H1 (cell line): ENCODE measurements at regions not wholly inside any gene's neighbourhood (a gene's known extent, or its start where the extent isn't known, plus 50 kb on each side); places are given as distances from the start of the nearest gene placed in this dataset.

ENCODE experiments used
- CTCF ChIA-PET: fragments of 300-600 bp; sonication (Branson Sonifier 250); formaldehyde crosslinking; loops from one replicate; lab custom pipeline; 2021; ENCODE audit not compliant: partially characterized antibody; lab: Charles Lee
- POLR2A ChIA-PET: fragments of 300-600 bp; sonication (Branson Sonifier 250); formaldehyde crosslinking; loops from one replicate; lab custom pipeline; 2021; ENCODE audit warnings: inconsistent platforms; ENCODE audit not compliant: partially characterized antibody; lab: Charles Lee
- DNase-seq, 2 experiments: peaks; one replicate each; pipeline versions ENCODE4 v3.0.0 to v3.0.0-alpha.2; 2010 to 2022; ENCODE audit warnings: low spot score in 2 of 2, low read depth in 1 of 2, mixed read lengths in 1 of 2
- FAIRE-seq: peaks from 2 replicates; lab custom pipeline; 2011; peaks lifted over from hg19 to GRCh38; lab: Jason Lieb, UNC
- H2AFZ ChIP-seq: 2 replicates; pipeline ENCODE4 v1.8.1; 2012; ENCODE audit warnings: low read length, inconsistent platforms
- H2AK5ac ChIP-seq: 2 replicates; pipeline ENCODE4 v1.6.1; 2013; ENCODE audit warnings: low read depth, low read length
- H2BK120ac ChIP-seq: replicated peaks from 2 replicates; pipeline ENCODE3; 2013; ENCODE audit warnings: low read depth, low read length, inconsistent platforms
- H2BK12ac ChIP-seq: 2 replicates; pipeline ENCODE4 v1.6.1; 2013; ENCODE audit warnings: low read depth, low read length
- H2BK15ac ChIP-seq: 2 replicates; pipeline ENCODE4 v1.6.1; 2013; ENCODE audit warnings: low read length
- H2BK20ac ChIP-seq: 2 replicates; pipeline ENCODE4 v1.6.1; 2013; ENCODE audit warnings: low read length
- H2BK5ac ChIP-seq: 2 replicates; pipeline ENCODE4 v1.6.1; 2013; ENCODE audit warnings: low read depth, low read length
- H3K14ac ChIP-seq: 2 replicates; pipeline ENCODE4 v1.6.1; 2013; ENCODE audit warnings: inconsistent platforms; ENCODE audit not compliant: insufficient read length
- H3K18ac ChIP-seq: 2 replicates; pipeline ENCODE4 v1.6.1; 2013; ENCODE audit warnings: low read length; ENCODE audit errors: extremely low read depth
- H3K23ac ChIP-seq: 2 replicates; pipeline ENCODE4 v1.6.1; 2013; ENCODE audit warnings: inconsistent platforms; ENCODE audit not compliant: insufficient read length
- H3K23me2 ChIP-seq: 2 replicates; pipeline ENCODE4 v1.6.1; 2013; ENCODE audit warnings: low read depth, low read length
- H3K27ac ChIP-seq: 2 replicates; pipeline ENCODE4 v1.6.1; 2011; ENCODE audit warnings: low read depth, low read length, inconsistent platforms
- H3K27me3 ChIP-seq, 4 experiments: replicated peaks in 1 of 4; 1 replicate in 1 of 4; 2 replicates in 3 of 4; pipeline versions ENCODE4 v1.6.1 to v1.8.1; 2011 to 2013; ENCODE audit warnings: low read length in 3 of 4, mild to moderate bottlenecking in 3 of 4, inconsistent platforms in 2 of 4, mixed read lengths in 2 of 4, moderate library complexity in 1 of 4; ENCODE audit not compliant: control insufficient read depth in 3 of 4, insufficient read depth in 3 of 4; ENCODE audit errors: extremely low read depth in 1 of 4
- H3K36me3 ChIP-seq, 4 experiments: 2 replicates each; pipeline versions ENCODE4 v1.6.1 to v1.8.1; 2011 to 2013; ENCODE audit warnings: mild to moderate bottlenecking in 4 of 4, low read length in 3 of 4, moderate library complexity in 2 of 4, control low read depth in 1 of 4, inconsistent platforms in 1 of 4; ENCODE audit not compliant: insufficient read depth in 4 of 4, control insufficient read depth in 2 of 4
- H3K4ac ChIP-seq: replicated peaks from 2 replicates; pipeline ENCODE3; 2013; ENCODE audit warnings: low read length, low read depth, mixed read lengths, inconsistent platforms; ENCODE audit not compliant: insufficient read length
- H3K4me1 ChIP-seq, 4 experiments: replicated peaks in 1 of 4; 1 replicate in 1 of 4; 2 replicates in 3 of 4; pipeline versions ENCODE4 v1.6.1 to v1.8.1; 2011 to 2013; ENCODE audit warnings: low read length in 3 of 4, inconsistent platforms in 2 of 4, mixed read lengths in 1 of 4; ENCODE audit not compliant: insufficient read depth in 4 of 4, control insufficient read depth in 3 of 4
- H3K4me2 ChIP-seq, 2 experiments: 2 replicates each; pipeline versions ENCODE4 v1.6.1 to v1.8.1; 2011 to 2013; ENCODE audit warnings: low read depth in 2 of 2, low read length in 2 of 2, control low read depth in 1 of 2, inconsistent platforms in 1 of 2, mild to moderate bottlenecking in 1 of 2; ENCODE audit not compliant: insufficient read depth in 1 of 2
- H3K4me3 ChIP-seq, 4 experiments: fragments of 200-600, 300-600 bp in 1 of 4; sonication (generic), shearing (Covaris generic), sonication (Bioruptor Twin) in 1 of 4; 2 replicates each; pipeline versions ENCODE4 v1.5.1 to v1.8.1; 2011 to 2016; ENCODE audit warnings: low read length in 4 of 4, low read depth in 3 of 4, control low read depth in 2 of 4, inconsistent platforms in 2 of 4, mild to moderate bottlenecking in 2 of 4, mixed read lengths in 1 of 4, moderate library complexity in 1 of 4; ENCODE audit not compliant: insufficient read depth in 2 of 4; ENCODE audit errors: extremely low read depth in 1 of 4
- H3K56ac ChIP-seq: replicated peaks from 2 replicates; pipeline ENCODE3; 2013; ENCODE audit warnings: low read depth, mild to moderate bottlenecking, mixed read lengths, low read length, inconsistent platforms; ENCODE audit not compliant: insufficient read length
- H3K79me1 ChIP-seq: 2 replicates; pipeline ENCODE4 v1.6.1; 2013; ENCODE audit warnings: low read depth, low read length, control low read depth
- H3K79me2 ChIP-seq, 2 experiments: 2 replicates each; pipeline versions ENCODE4 v1.6.1 to v1.8.1; 2012 to 2013; ENCODE audit warnings: low read length in 2 of 2, mild to moderate bottlenecking in 2 of 2, inconsistent platforms in 1 of 2; ENCODE audit not compliant: insufficient read depth in 2 of 2, control insufficient read depth in 1 of 2
- H3K9ac ChIP-seq, 4 experiments: replicated peaks in 1 of 4; 1 replicate in 1 of 4; 2 replicates in 3 of 4; pipeline versions ENCODE4 v1.6.1 to v1.8.1; 2011 to 2013; ENCODE audit warnings: low read depth in 3 of 4, low read length in 3 of 4, control low read depth in 2 of 4, mild to moderate bottlenecking in 2 of 4, moderate library complexity in 2 of 4, inconsistent platforms in 1 of 4; ENCODE audit errors: extremely low read depth in 1 of 4
- H3K9me3 ChIP-seq, 2 experiments: 2 replicates each; pipeline versions ENCODE4 v1.6.1 to v1.8.1; 2012 to 2013; ENCODE audit warnings: mild to moderate bottlenecking in 2 of 2, moderate library complexity in 2 of 2, control low read depth in 1 of 2, inconsistent platforms in 1 of 2, low read depth in 1 of 2, low read length in 1 of 2, mixed read lengths in 1 of 2; ENCODE audit not compliant: insufficient read depth in 2 of 2
- H4K20me1 ChIP-seq, 2 experiments: replicated peaks in 1 of 2; 2 replicates each; pipeline versions ENCODE3 to v1.8.1; 2011 to 2013; ENCODE audit warnings: inconsistent platforms in 2 of 2, low read length in 2 of 2, mild to moderate bottlenecking in 1 of 2; ENCODE audit not compliant: insufficient read depth in 2 of 2, control insufficient read depth in 1 of 2
- H4K5ac ChIP-seq: 2 replicates; pipeline ENCODE4 v1.6.1; 2013; ENCODE audit warnings: low read length, low read depth, mixed read lengths, inconsistent platforms; ENCODE audit not compliant: insufficient read length
- H4K8ac ChIP-seq: 2 replicates; pipeline ENCODE4 v1.8.0; 2013; ENCODE audit warnings: mild to moderate bottlenecking, moderate library complexity, low read length, inconsistent platforms; ENCODE audit not compliant: insufficient read depth; ENCODE audit errors: extremely low read depth
- H4K91ac ChIP-seq: replicated peaks from 2 replicates; pipeline ENCODE3; 2013; ENCODE audit warnings: low read length, mixed read lengths, inconsistent platforms; ENCODE audit not compliant: insufficient read length
- CHD1 ChIP-seq: IDR thresholded peaks from 2 replicates; pipeline ENCODE4 v1.6.1; 2012; ENCODE audit warnings: low read depth, low read length, improper control_type of control experiment
- HDAC6 ChIP-seq: IDR thresholded peaks from one replicate; pipeline ENCODE4 v1.7.1; 2012; ENCODE audit warnings: low read depth, mild to moderate bottlenecking, inconsistent platforms, low read length, moderate library complexity
- RAD21 ChIP-seq, 2 experiments: IDR thresholded peaks in 1 of 2; conservative IDR thresholded peaks in 1 of 2; 2 replicates each; pipeline ENCODE4 v1.6.1; 2011; ENCODE audit warnings: low read depth in 2 of 2, low read length in 2 of 2, improper control_type of control experiment in 1 of 2, inconsistent platforms in 1 of 2, mild to moderate bottlenecking in 1 of 2, moderate library complexity in 1 of 2
- TAF1 ChIP-seq: IDR thresholded peaks from 2 replicates; pipeline ENCODE4 v1.6.1; 2011; ENCODE audit warnings: mild to moderate bottlenecking, low read depth, low read length
- TAF7 ChIP-seq: optimal IDR thresholded peaks from 2 replicates; pipeline ENCODE3; 2011; ENCODE audit warnings: low read depth, mild to moderate bottlenecking, inconsistent platforms, low read length, moderate library complexity, borderline replicate concordance
- WGBS, 2 experiments: shearing (Covaris generic) in 1 of 2; methylation state at CpG; one replicate each; pipeline versions ENCODE4 v1.1.6 to v1.1.7; 2013 to 2015; ENCODE audit warnings: low lambda C conversion rate in 2 of 2, mixed read lengths in 2 of 2, inconsistent platforms in 1 of 2, low coverage in 1 of 2, missing lambda C conversion rate in 1 of 2; ENCODE audit not compliant: insufficient replicate concordance in 2 of 2, insufficient coverage in 1 of 2, insufficient read length in 1 of 2; ENCODE audit errors: extremely low coverage in 1 of 2, missing lambda C conversion rate in 1 of 2; 5-methylcytosine and 5-hydroxymethylcytosine counted together

- Histone ChIP-seq H3K56ac (no peak overlapping the region), H4K8ac (no peak overlapping the region), H3K4me2 (no peak overlapping the region), H3K4ac (no peak overlapping the region), H3K27ac (no peak overlapping the region), H2BK20ac (no peak overlapping the region), H3K36me3 (no peaks in the 10 kb centered on the region), H2BK15ac (no peak overlapping the region), H4K91ac (no peak overlapping the region), H3K14ac (no peak overlapping the region), H3K4me1 (no peaks in the 10 kb centered on the region), H3K27me3 (no peaks in the 10 kb centered on the region), H3K9ac (no peak overlapping the region), H2AFZ (no peak overlapping the region), H4K20me1 (no peaks in the 10 kb centered on the region), H4K5ac (no peak overlapping the region), H3K23ac (no peak overlapping the region), H2BK120ac (no peak overlapping the region), H3K18ac (no peak overlapping the region), H3K4me3 (no peak overlapping the region), H3K79me1 (no peaks in the 10 kb centered on the region), H2AK5ac (no peak overlapping the region), H3K23me2 (no peaks in the 10 kb centered on the region), H3K79me2 (no peaks in the 10 kb centered on the region), H2BK5ac (no peak overlapping the region), H2BK12ac (no peak overlapping the region), H3K9me3 (no peaks in the 10 kb centered on the region)
- CTCF ChIA-PET, result no interaction called here
- FAIRE-seq (no peak), DNase-seq (no peak)
- POLR2A ChIA-PET, result no interaction called here
- 100% methylated on average over 2 of the region's 2 CpGs; no CpG with 5 or more reads in 1 of the 2 experiments for WGBS, 2 experiments
- no peak for TF ChIP-seq TAF7
- TF ChIP-seq CHD1, result no peak
- TF ChIP-seq RAD21 (IDR thresholded peaks at IDR 0.05 in 1 of 2, conservative IDR thresholded peaks at IDR 0.05 in 1 of 2; ENCODE audit: low read depth in 2 of 2, low read length in 2 of 2), result no peak
- no peak for TF ChIP-seq HDAC6
- no peak for TF ChIP-seq TAF1
Measured at GRCh38 chrX:28398342-28398741, 188.9 kb upstream of the IL1RAPL1 start.
